ENCODE measurements at regions not wholly inside any gene's neighbourhood (a gene's known extent, or its start where the extent isn't known, plus 50 kb on each side); places are given as distances from the start of the nearest gene placed in this dataset.
"Not testable (repeated sequence)": the region's sequence is repeated elsewhere in the genome, so short reads cannot be mapped to it uniquely, and the experiment has no call there.

DNA sequence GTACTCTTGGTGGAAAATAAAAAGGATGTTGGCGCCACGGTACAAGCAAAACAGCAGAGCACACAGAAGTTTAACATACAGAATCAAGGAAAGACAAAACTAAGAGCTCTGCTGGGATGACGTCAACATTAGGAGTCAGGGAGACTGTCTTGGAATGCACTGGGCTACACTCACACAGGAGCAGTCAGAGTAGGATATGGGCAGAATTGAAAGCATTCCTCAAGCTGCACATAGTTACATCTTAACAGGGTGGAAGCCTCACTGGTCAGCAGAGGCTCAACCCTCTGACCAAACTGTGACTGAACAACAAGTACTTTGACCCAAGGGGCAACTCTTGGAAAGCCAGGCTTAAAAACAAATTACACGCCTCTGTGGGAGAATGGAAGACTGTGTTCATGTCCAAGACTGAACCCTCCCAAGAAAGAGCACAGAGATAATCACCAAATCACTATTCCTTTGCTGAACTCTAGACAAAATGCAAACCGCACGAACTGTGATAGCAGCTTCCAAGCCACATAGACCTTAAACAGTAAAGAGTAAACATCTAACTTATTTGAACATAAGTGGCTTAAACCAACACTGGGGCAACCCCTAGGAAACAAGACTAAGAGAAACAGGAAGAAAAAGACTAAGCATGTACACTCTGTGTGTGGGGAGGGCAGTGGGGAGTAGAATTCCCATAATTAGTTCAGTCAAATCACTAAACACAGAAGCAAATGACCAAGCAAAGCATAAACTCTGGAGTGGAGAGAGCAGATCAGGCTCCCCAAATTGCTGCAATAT lies 772.7 kb downstream of the PRELID2 start:
- no peak for FAIRE-seq

GRCh38 chr5:145056800-145057199 lies 778.3 kb downstream of the PRELID2 start:
- FAIRE-seq: no peak

DNA sequence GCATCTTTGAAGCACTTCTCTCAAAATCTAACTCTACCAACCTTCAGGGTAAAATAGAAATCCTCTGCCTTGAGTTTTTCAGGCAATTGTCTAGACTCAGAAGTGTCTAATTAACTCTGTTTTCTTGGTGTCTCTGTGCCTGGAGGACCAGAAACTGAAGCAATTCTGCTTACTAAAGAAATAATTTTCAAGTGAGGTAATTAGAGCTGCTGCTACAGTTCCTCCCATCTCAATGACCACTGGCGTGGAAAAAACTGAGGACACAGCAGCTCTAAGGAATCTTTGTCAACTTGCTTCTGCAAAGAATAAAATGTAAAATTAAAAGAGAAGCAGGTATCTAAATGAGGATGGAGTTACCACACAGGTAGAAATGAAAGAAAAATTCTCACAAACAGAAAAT lies 785.0 kb downstream of the PRELID2 start:
- FAIRE-seq: no peak

DNA sequence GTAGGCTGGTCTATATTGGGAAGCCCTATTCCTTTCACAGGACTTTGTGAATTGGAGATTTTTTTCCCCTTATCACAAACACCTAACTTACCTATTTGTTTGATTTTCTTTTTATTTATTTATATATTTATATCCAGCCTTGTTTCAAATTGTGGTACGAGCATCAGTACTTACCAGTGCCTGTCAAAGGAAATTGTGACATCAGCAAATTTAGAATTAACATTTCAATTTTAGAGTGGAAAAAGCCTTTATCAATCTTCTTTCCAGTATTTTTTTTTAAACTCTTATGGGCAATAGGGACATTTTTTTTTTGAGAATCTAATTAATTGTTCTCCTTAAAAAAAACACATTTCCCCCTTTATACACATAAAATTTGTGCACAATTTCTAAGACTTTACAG lies 790.2 kb downstream of the PRELID2 start:
- FAIRE-seq: no peak

- FAIRE-seq: no peak
These were observed 806.5 kb downstream of the PRELID2 start for GRCh38 chr5:145028626-145029025.

GRCh38 chr5:145027286-145027685 lies 807.9 kb downstream of the PRELID2 start:
- FAIRE-seq: no peak

- FAIRE-seq: no peak
These were observed 809.4 kb downstream of the PRELID2 start for GRCh38 chr5:145025775-145026174.

DNA sequence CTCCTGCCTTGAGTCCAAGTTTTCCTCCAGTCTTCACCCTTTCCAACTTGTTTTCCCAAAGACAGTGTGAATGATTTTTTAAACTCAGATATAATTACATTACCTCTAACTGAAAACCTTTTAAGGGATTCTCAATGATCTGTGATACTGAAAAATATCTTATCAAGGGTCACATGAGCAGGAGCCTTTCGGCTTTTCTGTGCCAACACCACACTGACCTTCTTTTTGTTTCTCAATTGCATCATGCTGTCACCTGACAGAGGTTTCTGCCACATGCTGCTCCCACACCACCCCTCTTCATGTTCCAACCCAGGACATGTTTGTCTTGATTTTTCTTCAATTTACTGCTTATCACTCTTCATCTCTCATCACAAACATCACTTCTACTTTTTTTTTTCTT lies 820.0 kb downstream of the PRELID2 start:
- no peak for FAIRE-seq

- no peak for FAIRE-seq
These were observed 821.0 kb downstream of the PRELID2 start for GRCh38 chr5:145014109-145014508.

- FAIRE-seq: no peak
These were observed 824.3 kb downstream of the PRELID2 start for GRCh38 chr5:145010834-145011233.

GRCh38 chr5:145008876-145009530 lies 826.1 kb downstream of the PRELID2 start:
- FAIRE-seq: no peak

DNA sequence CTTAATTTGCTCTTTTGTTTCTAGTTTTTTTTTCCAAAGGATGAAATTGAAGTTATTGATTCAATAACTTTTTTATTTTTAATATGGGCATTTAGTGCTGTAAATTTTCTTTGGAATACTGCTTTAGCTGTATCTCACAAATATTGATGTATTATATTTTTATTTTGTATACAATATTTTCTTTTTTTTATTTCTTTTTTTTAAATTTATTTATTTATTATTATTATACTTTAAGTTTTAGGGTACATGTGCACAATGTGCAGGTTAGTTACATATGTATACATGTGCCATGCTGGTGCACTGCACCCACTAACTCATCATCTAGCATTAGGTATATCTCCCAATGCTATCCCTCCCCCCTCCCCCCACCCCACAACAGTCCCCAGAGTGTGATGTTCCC lies 823.7 kb downstream of the KCTD16 start:
- FAIRE-seq: not testable (repeated sequence)

GRCh38 chr5:144983101-144983500 lies 812.4 kb downstream of the KCTD16 start:
- no peak for FAIRE-seq

DNA sequence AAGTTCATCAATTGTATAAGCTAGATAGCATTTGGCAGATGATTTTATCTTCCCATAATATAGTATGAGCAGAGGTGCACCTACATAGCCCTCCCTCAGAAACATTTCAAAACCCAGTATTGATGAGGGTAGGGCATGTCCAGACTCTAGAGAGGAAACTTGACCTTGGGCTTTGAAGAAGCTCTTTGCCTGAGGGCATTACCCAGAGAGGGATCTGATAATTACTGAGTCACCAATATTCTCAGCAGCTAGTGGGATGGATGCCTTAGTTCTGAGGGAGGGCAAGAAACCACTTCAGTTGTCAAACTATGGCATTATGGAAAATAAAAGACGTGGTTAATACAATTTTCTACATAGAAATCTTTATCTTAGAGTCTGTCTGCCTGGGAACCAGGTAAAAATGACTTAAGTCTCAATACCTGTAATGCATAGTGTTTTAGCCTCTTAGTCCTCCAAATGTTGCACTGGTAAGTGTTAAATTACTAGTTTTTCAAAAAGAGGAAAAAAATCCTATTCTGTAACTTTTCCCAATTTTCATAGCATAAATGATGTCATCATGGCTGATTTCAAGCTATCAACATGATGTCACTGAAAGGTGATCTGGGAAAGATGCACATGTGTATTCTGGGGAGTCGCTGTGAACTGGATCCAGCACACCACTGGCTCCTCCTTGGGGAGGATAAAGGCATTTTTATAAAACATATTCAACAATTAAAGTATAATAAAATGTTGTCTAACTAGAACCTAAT lies 809.0 kb downstream of the KCTD16 start:
- FAIRE-seq: no peak

GRCh38 chr5:144972317-144972716 lies 801.6 kb downstream of the KCTD16 start:
- no peak for FAIRE-seq

- FAIRE-seq: no peak
These were observed 800.6 kb downstream of the KCTD16 start for GRCh38 chr5:144971108-144971850.

DNA sequence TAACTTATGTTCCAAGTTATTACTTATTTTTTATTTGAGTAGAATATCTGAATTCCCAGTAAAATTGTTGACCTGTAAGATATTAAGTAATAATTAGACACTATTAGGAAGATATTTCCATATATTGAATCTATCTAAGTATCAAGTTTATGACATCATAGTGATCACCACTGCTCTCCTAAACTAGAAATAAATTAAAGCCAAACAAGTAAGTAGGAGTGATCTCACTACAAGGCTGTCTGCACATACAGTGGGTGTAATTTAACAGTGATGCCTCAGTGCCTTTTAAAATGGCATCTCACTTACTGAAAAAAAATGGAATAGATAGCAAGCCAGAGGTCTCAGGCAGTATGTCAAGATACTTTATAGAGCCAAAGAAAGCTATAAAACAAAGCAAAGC lies 789.6 kb downstream of the KCTD16 start:
- no peak for FAIRE-seq

DNA sequence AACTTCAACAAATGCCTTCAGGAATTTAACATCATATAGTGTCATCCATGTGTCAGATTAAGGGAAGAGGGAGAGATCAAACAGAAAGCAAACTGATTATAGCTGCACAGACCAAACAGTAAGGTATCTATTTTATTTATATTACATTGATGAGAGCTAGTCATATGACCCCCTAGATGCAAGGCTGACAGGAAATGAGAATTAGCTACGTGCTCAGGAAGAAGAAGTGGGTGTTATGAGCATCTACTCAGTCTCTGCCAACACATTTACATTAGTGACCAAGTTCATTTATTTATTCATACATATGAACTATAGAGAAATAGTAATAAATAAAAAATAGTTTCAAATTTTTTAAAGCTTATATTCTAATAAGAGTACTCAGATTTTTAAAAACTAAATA lies 787.3 kb downstream of the KCTD16 start:
- FAIRE-seq: no peak

DNA sequence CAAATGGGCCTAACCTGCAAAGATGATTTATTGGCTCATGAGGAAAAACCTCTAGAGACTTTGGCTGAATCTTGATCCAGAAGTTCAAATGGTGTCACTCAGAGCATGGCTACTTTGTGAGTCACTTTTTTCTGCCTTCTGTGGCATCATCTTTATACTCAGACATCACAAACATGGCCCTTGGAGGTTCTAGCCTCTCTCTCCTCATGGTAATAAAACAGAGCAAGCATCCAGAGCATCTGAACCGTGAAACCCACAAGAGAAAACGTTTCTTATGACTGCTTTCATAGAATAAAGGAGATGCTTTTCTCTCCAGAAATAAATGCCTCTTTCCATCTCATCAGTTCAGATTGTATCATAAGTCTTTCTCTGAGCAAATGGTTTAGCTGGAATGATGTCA lies 780.3 kb downstream of the KCTD16 start:
- FAIRE-seq: no peak

DNA sequence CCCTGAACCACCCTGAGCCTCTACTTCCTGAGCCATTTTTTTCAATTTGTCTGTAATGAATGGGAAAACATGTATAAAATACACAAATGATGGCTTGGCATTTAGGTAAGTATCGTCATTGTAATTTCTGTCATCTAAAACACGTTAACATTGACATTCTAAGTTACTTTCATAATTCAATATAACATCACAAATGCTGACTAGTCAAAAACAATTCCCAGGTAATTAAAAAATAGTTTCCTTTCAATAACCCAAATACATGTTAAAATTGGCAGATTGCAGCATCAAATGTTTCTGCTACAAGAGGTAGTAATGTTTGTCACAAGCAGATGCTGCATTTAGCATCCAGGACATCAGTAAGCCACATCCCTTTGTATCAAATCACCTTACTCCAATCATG lies 776.4 kb downstream of the KCTD16 start:
- FAIRE-seq: no peak

- no peak for FAIRE-seq
These were observed 774.8 kb downstream of the KCTD16 start for GRCh38 chr5:144945503-144945902.

DNA sequence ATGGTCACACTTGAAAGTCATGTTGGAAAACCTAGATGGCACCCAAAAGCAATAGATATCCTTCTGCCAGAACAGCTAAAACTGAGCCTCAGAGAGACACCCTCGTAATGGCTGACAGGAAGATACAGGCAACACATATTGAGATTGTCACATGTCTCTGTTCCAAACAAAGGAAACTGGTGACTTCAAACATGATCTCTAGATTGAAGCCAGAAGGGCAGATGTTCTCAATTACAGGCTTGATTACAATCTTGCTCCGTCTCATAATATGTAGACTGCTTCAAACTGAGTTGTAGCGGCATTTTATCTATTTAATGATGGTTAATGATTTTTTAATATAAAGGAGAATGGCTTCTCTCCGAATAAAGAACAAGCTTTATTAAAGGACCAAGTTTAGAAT lies 774.3 kb downstream of the KCTD16 start:
- FAIRE-seq: no peak

GRCh38 chr5:144941004-144941403 lies 770.3 kb downstream of the KCTD16 start:
- FAIRE-seq: no peak
